Hematopoietic multipotent progenitor cell treated with erythropoietin and hydrocortisone succinate and interleukin-3 and kit ligand, for 6 days (in vitro differentiated cells): ENCODE measurements at regions not wholly inside any gene's neighbourhood (a gene's known extent, or its start where the extent isn't known, plus 50 kb on each side); places are given as distances from the start of the nearest gene placed in this dataset.

Experiments
- DNase-seq: peaks from one replicate; pipeline ENCODE4 v3.0.0-alpha.2; 2015

GRCh38 chr2:211251016-211251415 lies 694.6 kb downstream of the CPS1 start:
- DNase-seq = no peak

- DNase-seq = no peak
These were observed 702.4 kb downstream of the CPS1 start for GRCh38 chr2:211258646-211259335.

- DNase-seq = no peak
These were observed 703.6 kb downstream of the CPS1 start for GRCh38 chr2:211259831-211260476.

- DNase-seq = no peak
These were observed 713.9 kb downstream of the CPS1 start for GRCh38 chr2:211270257-211270656.

- no peak for DNase-seq
These were observed 725.2 kb downstream of the CPS1 start for GRCh38 chr2:211281430-211282073.

- DNase-seq = no peak
These were observed 746.3 kb downstream of the CPS1 start for GRCh38 chr2:211302676-211303075.

- DNase-seq = no peak
These were observed 750.5 kb downstream of the CPS1 start for GRCh38 chr2:211306929-211307328.
